Activated naive CD4-positive, alpha-beta T cell treated with anti-CD3 and anti-CD28 coated beads, Interleukin-2, amount 50 U/mL, for 72 hours (primary cell): ENCODE measurements at regions not wholly inside any gene's neighbourhood (a gene's known extent, or its start where the extent isn't known, plus 50 kb on each side); places are given as distances from the start of the nearest gene placed in this dataset.
"Not testable (repeated sequence)": the region's sequence is repeated elsewhere in the genome, so short reads cannot be mapped to it uniquely, and the experiment has no call there.

Experiments used
- ATAC-seq, 2 donors: fragments of 150-1000 bp; cut with Tn5 transposase; 2 replicates each; pipeline ENCODE4 v1.10.0; 2021; ENCODE audit warnings: mild to moderate bottlenecking in 2 of 2, moderate library complexity in 2 of 2
- DNase-seq, 2 donors: peaks; one replicate each; pipeline ENCODE4 v3.0.0; 2021 to 2022; ENCODE audit warnings: low spot score in 2 of 2
- H3K27ac Mint-ChIP-seq, 2 donors: one replicate each; pipeline ENCODE4 v1.8.0; 2022; ENCODE audit warnings: mild to moderate bottlenecking in 2 of 2, mixed read lengths in 2 of 2
- H3K36me3 Mint-ChIP-seq, 2 donors: one replicate each; pipeline ENCODE4 v1.8.0; 2022; ENCODE audit warnings: mixed read lengths in 2 of 2
- H3K9me3 Mint-ChIP-seq, 2 donors: one replicate each; pipeline ENCODE4 v1.8.0; 2022; ENCODE audit warnings: mixed read lengths in 2 of 2

DNA sequence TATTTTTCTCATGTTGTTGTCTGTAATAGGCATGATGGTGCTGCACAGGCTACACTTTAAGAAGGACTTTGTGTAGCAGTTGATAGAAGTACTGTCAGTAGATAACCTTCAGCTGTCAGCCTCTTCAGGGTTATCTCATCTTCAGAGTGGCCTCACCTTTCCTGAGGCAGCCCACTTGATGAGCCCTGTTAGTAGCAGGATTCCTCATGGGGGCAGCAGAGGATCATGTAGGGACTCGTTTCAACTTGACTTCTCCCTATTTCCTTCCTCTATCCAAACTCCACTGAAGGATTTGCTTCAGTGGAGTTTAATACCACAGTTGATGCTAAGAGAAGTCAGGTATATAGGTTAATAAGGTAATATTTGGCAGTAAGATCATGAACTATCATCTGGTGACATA, 530.3 kb upstream of the FSIP2 start:
- DNase-seq = no peak
- peaks cover 15 to 17% of the 10 kb centered on the region in 2 donors for H3K9me3 Mint-ChIP-seq
- no peaks in the 10 kb centered on the region for H3K36me3 Mint-ChIP-seq
- H3K27ac Mint-ChIP-seq = no peak overlapping the region
- no peak for ATAC-seq

DNA sequence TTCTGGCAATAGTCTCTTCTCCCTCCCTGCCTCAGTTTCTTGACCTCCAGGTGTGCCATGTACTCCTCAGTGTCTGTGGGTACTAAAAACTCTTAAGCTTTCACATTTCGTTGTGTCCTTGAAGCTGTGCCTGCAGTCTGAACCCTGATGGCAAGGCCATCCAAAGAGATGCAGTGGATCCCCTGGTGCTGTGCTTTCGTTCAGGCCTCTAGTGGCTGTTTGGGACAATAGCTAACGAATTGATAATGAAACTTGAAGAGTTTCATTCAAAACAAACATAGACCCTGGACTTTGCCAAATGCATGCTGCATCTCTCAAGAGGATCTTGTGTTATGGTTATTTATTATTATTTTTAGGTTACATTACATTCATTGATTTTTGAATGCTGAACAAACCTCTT, 523.1 kb upstream of the FSIP2 start:
- DNase-seq = no peak
- Mint-ChIP-seq H3K9me3 (peaks cover 3 to 8% of the 10 kb centered on the region in 2 donors), H3K27ac (no peak overlapping the region), H3K36me3 (no peaks in the 10 kb centered on the region)
- no peak for ATAC-seq

DNA sequence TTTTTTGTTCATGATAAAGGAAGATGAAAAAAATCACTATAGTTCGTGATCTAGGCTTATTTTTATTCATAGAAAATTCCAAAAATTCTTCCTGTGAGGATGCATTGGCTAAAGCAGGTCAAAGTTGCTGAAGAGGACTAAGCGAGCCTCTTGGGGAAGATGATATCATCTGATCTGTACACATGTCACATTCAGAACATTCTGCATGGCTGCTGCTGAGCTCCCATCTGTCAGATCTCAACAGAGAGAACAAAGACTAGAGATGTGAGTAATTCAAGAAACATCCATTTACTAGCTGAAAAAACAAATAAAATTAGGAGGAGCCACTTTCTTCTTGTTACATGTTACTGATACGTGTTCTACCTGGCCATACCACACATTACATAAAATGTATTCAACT, 518.6 kb upstream of the FSIP2 start:
- no peak overlapping the region for H3K27ac Mint-ChIP-seq
- H3K9me3 Mint-ChIP-seq = peaks cover 4 to 6% of the 10 kb centered on the region in 2 donors
- H3K36me3 Mint-ChIP-seq = no peaks in the 10 kb centered on the region
- ATAC-seq (no peak), DNase-seq (no peak)

DNA sequence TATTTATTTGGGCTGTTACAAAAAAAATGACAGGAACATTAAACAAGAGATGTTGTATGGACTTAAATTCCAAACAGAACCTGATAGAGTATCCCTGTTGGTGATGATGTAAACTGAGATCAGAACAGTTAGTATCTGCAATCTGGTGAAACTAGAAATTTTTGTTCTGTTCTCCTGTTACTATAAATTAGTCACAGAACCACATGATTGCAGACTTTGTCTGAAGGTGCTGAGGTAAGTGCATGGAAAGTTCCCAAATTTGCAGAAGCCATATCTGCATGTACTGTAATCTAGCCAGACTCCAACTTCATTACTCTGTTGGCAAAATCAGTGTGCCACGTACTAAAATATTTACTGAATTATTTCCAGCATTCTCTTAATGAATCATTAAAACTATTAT, 516.3 kb upstream of the FSIP2 start:
- H3K36me3 Mint-ChIP-seq = no peaks in the 10 kb centered on the region
- no peak for DNase-seq
- H3K9me3 Mint-ChIP-seq = peaks cover 0 to 3% of the 10 kb centered on the region in 2 donors
- ATAC-seq = no peak
- no peak overlapping the region for H3K27ac Mint-ChIP-seq

DNA sequence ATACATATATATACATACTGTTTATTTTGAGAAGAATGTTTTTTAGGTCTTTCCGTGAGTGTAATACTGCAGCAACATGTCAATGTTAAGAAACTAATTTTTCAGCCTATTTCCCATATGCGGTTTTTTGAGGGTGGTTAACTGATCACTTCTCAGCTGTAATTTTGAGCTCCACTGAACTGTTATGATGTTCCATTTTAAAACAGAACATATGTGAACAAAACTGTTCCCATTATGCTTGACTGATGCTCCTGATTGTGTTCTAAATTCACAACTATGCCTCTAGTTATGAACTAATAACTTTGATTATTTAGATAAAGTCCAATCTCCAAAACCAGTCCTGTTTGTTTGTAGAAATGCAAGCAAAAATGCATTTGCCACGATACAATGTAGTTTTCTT, 511.2 kb upstream of the FSIP2 start:
- H3K27ac Mint-ChIP-seq = no peak overlapping the region
- H3K36me3 Mint-ChIP-seq = no peaks in the 10 kb centered on the region
- DNase-seq (no peak), ATAC-seq (no peak)
- H3K9me3 Mint-ChIP-seq = peaks cover 5 to 6% of the 10 kb centered on the region in 2 donors

DNA sequence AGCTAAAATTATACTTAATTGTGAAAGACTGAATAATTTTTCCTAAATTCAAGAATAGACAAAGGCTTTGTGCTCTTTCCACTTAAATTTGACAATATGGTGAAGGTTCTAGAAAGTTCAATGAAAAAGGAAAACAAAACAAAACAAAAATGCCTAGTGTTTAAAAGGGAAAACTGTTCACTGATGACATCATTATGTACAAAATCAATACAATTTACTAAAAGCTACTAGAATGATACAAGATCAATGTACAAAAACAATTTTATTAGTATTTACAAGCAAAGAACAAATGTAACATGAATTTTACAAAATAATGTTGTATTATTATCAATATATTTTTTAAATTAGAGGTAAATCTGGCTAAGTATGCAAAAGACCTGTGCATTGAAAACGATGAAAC, 499.1 kb upstream of the FSIP2 start:
- DNase-seq (no peak), ATAC-seq (no peak)
- Mint-ChIP-seq H3K9me3 (peaks cover 3 to 14% of the 10 kb centered on the region in 2 donors), H3K36me3 (no peaks in the 10 kb centered on the region), H3K27ac (no peak overlapping the region)

DNA sequence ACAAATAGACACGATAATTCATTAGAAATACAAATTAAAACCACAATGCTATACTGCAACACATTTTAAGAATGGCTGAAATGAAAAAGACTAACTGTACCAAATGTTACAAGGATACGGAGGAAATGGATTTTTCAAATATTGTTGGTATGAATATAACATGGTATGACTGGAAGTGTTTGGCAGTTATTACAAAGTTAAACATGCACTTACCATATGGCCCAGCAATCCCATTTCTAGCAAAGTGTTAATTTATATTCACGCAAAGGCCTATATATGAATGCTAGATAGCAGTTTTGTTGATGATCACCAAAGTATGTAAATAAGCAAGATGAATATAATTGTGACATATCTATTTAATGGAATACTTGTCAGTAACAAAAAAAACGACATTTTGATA, 497.8 kb upstream of the FSIP2 start:
- H3K9me3 Mint-ChIP-seq = peaks cover 7 to 11% of the 10 kb centered on the region in 2 donors
- no peak overlapping the region for H3K27ac Mint-ChIP-seq
- DNase-seq = no peak
- H3K36me3 Mint-ChIP-seq = no peaks in the 10 kb centered on the region
- ATAC-seq = no peak

DNA sequence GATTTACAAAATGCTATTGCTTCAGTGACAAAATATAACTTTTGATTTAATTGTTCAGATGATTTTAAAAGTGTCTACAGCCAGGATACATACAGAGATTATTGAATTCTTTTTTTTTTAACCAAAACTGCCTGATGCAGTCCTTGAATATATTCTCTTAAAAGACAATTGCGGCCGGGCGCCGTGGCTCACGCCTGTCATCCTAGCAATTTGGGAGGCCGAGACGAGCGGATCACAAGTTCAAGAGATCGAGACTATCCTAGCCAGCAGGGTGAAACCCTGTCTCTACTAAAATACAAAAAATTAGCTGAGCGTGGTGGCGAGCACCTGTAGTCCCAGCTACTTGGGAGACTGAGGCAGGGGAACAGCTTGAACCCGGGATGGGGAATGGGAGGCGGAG, 497.0 kb upstream of the FSIP2 start:
- peaks cover 7 to 11% of the 10 kb centered on the region in 2 donors for H3K9me3 Mint-ChIP-seq
- ATAC-seq (no peak), DNase-seq (no peak)
- no peaks in the 10 kb centered on the region for H3K36me3 Mint-ChIP-seq
- no peak overlapping the region for H3K27ac Mint-ChIP-seq

DNA sequence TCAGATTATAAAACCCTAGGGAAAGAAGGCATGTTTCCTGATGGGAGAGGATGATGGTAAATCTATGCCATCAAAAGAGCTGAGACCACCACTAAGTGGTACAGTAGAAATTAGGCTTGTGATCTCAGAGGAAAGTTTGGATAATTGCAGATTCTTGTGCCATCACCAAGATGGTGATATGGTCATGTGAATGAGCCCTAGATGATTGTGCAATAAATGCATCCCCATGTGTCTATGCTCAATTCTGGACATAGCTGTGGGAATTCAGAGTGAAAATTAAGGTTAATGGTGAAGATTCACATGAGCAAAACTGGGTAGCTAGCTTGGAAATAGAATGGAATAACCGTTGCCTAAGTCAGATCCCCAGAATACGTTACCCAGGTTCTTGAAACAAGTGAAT, 496.1 kb upstream of the FSIP2 start:
- peaks cover 3 to 11% of the 10 kb centered on the region in 2 donors for H3K9me3 Mint-ChIP-seq
- no peak overlapping the region for H3K27ac Mint-ChIP-seq
- H3K36me3 Mint-ChIP-seq = no peaks in the 10 kb centered on the region
- no peak for DNase-seq
- ATAC-seq = no peak

DNA sequence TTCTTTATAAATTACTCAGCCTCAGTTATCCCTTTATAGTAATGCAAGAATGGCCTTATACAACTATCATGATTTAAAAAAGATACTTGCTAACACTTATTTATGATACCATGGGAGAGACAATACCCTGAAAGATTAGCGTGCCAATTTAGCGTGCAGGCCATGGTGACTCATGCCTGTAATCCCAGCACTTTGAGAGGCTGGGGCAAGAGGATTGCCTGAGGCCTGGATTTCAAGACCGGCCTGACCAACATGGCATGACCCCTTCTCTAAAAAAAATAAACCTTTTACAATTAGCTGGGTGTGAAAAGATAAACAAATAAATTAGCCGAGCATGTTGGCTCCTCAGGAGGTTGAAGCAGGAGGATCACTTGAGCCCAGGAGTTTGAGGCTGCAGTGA, 493.4 kb upstream of the FSIP2 start:
- Mint-ChIP-seq H3K9me3 (peaks cover 3 to 11% of the 10 kb centered on the region in 2 donors), H3K27ac (no peak overlapping the region), H3K36me3 (no peaks in the 10 kb centered on the region)
- ATAC-seq = no peak
- DNase-seq = no peak

DNA sequence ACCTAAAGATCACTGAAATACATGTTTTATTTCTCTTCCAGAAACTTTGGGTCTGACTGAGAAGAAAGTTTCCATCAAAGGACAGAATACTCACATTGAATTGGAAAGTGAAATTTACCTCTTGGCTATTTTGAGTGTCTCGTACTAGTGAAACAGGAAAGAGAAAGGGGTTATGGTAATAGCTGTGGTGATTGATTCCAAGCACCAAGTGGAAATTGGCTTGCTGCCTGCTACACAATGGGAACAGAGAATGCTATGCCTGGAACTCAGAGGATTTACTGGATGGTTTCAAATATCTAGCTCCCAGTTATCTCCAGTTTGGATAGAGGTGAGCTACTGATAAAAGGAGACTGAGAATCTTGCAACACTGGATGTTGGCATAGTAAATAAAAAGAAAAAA, 492.8 kb upstream of the FSIP2 start:
- no peak for DNase-seq
- no peaks in the 10 kb centered on the region for H3K36me3 Mint-ChIP-seq
- peaks cover 3 to 11% of the 10 kb centered on the region in 2 donors for H3K9me3 Mint-ChIP-seq
- H3K27ac Mint-ChIP-seq = no peak overlapping the region
- no peak for ATAC-seq

DNA sequence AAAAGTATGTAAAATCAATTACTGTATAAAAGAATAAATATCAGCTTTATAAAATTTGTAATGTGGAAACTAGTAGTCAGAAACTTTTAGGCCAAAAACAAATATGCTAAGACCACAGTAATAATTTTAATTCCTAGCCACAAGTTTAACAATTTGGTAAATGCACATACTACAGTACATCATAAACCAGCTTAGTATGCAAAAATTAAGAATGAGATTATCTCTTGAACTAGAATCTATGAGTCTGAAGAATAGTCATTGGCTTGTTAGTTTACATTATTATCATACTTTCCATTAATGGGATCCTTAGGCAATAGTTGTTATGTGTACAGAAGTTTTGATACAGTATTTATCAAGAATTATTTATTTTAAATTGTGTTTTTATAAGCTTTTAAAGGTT, 491.9 kb upstream of the FSIP2 start:
- Mint-ChIP-seq H3K36me3 (no peaks in the 10 kb centered on the region), H3K27ac (no peak overlapping the region), H3K9me3 (peaks cover 3 to 11% of the 10 kb centered on the region in 2 donors)
- ATAC-seq (no peak), DNase-seq (no peak)

DNA sequence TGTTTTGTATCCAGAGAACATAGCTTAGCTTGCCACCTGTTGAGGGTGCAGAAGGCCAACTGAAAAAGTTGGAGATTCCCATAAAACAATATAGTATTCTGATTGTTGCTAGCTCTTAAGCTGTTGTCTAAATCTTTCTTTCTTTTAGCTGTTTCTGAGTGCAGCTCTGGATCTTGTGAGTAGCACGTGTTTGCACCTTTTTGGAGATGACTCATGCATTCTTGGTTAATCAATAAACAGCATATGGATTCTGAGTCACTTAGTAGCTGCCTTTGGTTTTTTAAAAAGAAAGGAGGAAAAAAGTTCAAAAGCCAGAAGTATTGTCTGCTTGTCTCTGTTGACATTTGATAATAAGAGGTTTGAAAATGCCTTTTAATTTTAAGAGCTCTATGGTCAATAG, 483.0 kb upstream of the FSIP2 start:
- H3K36me3 Mint-ChIP-seq = no peaks in the 10 kb centered on the region
- no peak for DNase-seq
- no peak overlapping the region for H3K27ac Mint-ChIP-seq
- ATAC-seq = no peak
- peaks cover 0 to 15% of the 10 kb centered on the region in 2 donors for H3K9me3 Mint-ChIP-seq

DNA sequence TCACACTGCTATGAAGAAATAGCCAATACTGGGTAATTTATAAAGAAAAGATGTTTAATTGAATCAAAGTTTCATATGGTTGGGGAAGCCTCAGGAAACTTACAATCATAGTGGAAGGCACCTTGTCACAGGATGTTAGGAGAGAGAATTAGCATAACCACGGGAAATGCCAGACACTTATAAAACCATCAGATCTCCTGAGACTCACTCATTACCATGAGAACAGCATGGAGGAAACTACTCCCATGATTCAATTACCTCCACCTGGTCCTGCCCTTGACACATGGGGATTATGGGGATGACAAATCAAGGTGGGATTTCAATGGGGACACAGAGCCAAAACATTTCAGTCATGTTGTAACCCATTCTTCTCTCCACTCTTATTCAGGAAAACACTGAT, 472.9 kb upstream of the FSIP2 start:
- DNase-seq (no peak), ATAC-seq (no peak)
- Mint-ChIP-seq H3K27ac (no peak overlapping the region), H3K9me3 (peaks cover 0 to 11% of the 10 kb centered on the region in 2 donors), H3K36me3 (no peaks in the 10 kb centered on the region)

DNA sequence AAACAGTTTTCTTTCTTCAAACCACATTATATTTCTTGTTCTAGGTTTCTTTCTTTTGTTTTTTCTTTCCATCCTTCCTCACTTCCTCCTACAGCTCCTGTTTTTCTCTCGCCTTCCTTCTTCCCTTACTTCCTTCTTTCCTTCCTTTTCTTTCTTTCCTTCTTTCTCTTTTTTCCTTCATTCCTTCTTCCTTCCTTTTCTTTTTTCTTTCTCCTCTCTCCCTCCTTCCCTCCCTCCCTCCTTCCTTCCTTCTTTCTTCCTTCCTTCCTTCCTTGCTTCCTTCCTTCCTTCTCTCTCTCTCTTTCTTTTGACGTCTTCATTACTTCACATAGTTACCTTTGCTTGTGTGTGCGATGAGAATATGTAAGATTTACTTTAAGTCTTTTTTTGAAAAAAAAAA, 470.0 kb upstream of the FSIP2 start:
- peaks cover 0 to 6% of the 10 kb centered on the region in 2 donors for H3K9me3 Mint-ChIP-seq
- DNase-seq (no peak), ATAC-seq (no peak)
- H3K36me3 Mint-ChIP-seq = no peaks in the 10 kb centered on the region
- no peak overlapping the region for H3K27ac Mint-ChIP-seq

DNA sequence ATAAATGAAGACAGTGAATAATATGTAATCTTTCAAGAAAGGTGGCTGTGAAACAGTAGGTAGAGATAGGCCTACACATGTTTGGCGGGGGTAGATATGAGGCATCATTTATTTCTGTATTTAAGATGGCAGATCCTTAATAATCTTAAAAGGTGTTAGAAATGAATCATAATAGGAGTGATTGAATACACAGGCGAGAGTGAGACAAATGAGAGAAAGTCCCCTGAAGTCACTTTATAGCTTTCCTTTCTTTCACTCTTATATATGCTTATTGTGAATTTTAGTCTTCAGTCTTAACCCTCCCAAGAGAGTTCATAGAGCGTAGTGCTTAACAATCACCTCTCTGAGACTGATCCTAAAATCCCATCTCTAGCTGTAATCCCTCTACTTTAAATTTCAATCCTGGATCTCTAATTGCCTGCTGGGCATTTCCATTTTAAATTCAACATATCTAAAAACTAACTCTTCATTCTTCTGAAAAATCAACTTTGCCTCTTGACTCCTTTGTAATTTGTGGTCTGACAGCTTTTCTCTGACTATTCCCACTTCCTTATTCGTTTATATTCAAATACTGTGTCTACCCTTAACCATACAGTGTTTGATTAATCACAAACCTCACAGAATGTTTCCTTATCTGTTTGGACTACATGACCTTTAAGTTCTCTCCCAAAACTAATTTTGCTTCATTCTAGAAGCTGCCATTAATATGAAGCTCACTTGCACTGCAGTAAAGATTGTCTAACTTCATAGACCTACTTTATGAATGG, 463.7 kb upstream of the FSIP2 start:
- no peak for ATAC-seq
- Mint-ChIP-seq H3K9me3 (peaks cover 0 to 5% of the 10 kb centered on the region in 2 donors), H3K27ac (no peak overlapping the region), H3K36me3 (no peaks in the 10 kb centered on the region)
- DNase-seq = no peak

DNA sequence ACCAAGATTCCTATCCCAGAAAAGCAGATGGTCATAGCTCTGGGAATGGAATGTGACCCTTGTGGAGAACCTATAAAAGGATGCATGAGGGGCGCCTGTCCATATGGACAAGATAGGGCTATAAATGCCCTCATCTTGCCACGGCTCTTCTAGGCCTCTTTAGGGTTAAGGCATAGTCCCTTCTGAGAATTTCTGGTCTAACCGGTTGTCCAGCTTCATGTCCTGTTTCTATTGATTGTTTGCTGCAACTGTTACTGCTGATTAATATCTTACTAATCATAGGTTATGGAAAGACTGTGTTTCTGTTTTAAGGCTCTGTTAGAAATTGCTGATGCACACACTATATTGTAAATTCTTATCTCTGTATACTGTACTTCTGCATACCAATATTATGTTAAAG, 462.6 kb upstream of the FSIP2 start:
- DNase-seq, H3K27ac Mint-ChIP-seq, H3K36me3 Mint-ChIP-seq, ATAC-seq, H3K9me3 Mint-ChIP-seq: not testable (repeated sequence)

DNA sequence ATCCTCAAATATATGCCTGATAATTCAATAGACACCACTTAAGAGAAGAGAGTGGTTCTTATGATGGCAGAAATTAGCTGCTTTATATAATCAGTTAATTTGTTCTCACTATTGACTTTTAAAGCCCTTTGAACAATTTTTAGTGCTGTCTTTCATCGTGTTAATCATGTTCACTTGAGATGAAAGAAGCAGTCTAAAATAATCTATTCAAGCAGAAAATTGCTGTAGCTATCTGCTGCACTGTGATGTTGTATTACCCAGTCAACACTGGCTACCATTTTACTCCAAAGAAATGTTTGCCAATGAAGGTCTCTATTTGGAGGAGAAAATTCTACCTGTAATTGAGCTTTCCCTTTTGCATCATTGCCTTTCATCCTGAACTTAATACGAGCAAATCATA, 459.8 kb upstream of the FSIP2 start:
- no peak for ATAC-seq
- no peak overlapping the region for H3K27ac Mint-ChIP-seq
- DNase-seq = no peak
- peaks cover 0 to 5% of the 10 kb centered on the region in 2 donors for H3K9me3 Mint-ChIP-seq
- H3K36me3 Mint-ChIP-seq = no peaks in the 10 kb centered on the region
